GM12872 (cell line): ENCODE measurements at regions not wholly inside any gene's neighbourhood (a gene's known extent, or its start where the extent isn't known, plus 50 kb on each side); places are given as distances from the start of the nearest gene placed in this dataset.

Experiments
- CTCF ChIP-seq: IDR thresholded peaks from 3 replicates; pipeline ENCODE4 v1.5.1; 2011; ENCODE audit warnings: low read depth, mild to moderate bottlenecking, low read length, moderate library complexity; ENCODE audit not compliant: insufficient read depth

DNA sequence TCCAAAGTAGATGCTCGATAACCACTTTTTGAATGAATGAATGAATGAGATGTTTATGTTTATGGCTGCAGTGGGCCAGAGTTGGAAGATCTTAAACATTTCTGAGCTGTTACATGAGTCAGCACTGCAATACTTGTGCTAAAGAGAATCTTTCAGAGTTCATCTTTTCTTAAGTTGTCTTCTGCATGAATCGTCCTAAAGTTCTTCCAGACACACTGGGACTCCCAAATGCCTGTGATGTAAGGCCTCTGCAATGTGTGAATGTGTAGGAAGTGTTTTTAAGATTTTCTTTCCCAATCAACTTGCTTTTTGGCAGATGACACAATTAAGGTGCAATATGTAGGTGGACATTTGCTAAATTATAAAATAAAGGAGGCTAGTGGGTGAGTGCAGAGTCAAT is 50.3 kb upstream of the TRIM9 start:
- no peak for TF ChIP-seq CTCF

- no peak for TF ChIP-seq CTCF
Observed at GRCh38 chr14:51147183-51147582, 52.3 kb upstream of the TRIM9 start.

- TF ChIP-seq CTCF, result no peak
Observed at GRCh38 chr14:51155326-51155725, 60.4 kb upstream of the TRIM9 start.

- peak; percentile 63 for TF ChIP-seq CTCF
Observed at GRCh38 chr14:51157012-51157411, 62.1 kb upstream of the TRIM9 start.

DNA sequence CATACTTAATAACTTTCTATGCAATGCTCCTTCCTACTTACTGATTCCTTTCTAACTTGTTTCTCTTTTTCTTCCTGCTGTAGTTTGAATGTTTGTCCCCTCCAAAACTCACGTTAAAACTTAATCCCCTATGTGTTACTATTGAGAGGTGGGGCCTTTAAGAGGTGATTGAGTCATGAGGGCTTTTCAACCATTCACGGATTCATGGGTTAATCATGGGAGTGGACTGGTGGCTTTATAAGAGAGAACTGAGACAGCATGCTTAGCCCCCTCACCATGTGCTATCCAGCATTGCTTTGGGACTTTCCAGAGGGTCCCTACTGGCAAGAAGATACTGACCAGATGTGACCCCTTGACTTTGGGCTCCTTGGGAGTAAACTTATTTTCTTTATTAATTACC is 66.0 kb upstream of the TRIM9 start:
- no peak for TF ChIP-seq CTCF

- TF ChIP-seq CTCF, result no peak
Observed at GRCh38 chr14:51165415-51165814, 70.5 kb upstream of the TRIM9 start.

DNA sequence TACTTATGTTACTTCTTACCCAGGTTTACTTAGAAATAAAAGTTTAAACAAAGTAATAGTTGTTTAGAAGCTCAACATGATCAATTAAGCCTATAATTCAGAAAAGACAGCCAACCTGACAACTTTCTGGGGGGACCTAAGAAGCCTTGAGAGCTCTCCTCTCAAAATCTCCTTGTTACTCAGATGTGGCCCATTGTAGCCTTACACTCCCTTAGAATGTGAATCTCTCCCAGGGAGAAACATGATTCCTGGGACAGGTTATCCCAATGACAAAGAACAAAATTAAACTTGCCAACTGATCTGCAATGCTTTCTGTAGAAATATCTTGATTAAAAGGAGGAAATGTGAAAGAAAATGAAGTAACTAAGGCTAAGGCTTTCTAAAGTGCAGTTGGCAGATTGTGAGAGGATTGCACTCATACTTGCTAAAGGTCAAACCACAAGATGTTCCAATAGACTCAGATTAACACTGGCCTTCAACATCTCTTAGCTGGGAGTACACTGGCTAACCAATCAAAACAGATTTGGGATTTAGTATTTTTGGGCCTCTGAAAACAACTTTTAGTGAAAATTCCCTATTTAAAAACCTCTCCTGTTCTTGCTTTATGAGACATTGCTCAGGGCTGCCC is 72.3 kb upstream of the TMX1 start:
- no peak for TF ChIP-seq CTCF
